ENCODE measurements at regions not wholly inside any gene's neighbourhood (a gene's known extent, or its start where the extent isn't known, plus 50 kb on each side); places are given as distances from the start of the nearest gene placed in this dataset.

DNA sequence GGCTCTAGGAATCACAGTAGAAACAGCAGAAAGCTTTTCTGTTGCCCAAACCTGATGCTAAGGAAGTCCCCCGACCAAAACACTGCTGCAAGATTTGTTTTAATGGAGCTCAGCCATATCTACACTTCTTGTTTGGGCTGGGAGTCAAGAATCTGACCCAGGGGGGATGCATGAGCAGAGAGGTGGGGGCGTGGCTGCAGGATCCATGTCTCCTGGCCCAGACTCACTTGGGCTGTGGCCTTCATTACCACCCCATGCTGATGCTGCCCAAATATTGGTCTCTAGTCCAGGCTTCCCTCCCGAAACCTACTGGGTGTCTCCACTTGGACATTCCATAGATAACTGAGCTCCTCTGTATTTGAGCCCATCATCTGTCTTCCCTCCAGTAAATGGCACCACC is 361.5 kb upstream of the LARGE1 start:
- TF ChIP-seq, protein P1, sequence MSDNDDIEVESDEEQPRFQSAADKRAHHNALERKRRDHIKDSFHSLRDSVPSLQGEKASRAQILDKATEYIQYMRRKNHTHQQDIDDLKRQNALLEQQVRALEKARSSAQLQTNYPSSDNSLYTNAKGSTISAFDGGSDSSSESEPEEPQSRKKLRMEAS (IDR thresholded peaks at IDR 0.05): no peak
- no peak for TF ChIP-seq TAF1 (conservative IDR thresholded peaks at IDR 0.05)
- TF ChIP-seq, protein P2, sequence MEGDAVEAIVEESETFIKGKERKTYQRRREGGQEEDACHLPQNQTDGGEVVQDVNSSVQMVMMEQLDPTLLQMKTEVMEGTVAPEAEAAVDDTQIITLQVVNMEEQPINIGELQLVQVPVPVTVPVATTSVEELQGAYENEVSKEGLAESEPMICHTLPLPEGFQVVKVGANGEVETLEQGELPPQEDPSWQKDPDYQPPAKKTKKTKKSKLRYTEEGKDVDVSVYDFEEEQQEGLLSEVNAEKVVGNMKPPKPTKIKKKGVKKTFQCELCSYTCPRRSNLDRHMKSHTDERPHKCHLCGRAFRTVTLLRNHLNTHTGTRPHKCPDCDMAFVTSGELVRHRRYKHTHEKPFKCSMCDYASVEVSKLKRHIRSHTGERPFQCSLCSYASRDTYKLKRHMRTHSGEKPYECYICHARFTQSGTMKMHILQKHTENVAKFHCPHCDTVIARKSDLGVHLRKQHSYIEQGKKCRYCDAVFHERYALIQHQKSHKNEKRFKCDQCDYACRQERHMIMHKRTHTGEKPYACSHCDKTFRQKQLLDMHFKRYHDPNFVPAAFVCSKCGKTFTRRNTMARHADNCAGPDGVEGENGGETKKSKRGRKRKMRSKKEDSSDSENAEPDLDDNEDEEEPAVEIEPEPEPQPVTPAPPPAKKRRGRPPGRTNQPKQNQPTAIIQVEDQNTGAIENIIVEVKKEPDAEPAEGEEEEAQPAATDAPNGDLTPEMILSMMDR (IDR thresholded peaks at IDR 0.05; ENCODE audit: low read depth, low read length, missing input control): no peak
